ENCODE measurements at regions not wholly inside any gene's neighbourhood (a gene's known extent, or its start where the extent isn't known, plus 50 kb on each side); places are given as distances from the start of the nearest gene placed in this dataset.
"Not testable (repeated sequence)": the region's sequence is repeated elsewhere in the genome, so short reads cannot be mapped to it uniquely, and the experiment has no call there.

DNA sequence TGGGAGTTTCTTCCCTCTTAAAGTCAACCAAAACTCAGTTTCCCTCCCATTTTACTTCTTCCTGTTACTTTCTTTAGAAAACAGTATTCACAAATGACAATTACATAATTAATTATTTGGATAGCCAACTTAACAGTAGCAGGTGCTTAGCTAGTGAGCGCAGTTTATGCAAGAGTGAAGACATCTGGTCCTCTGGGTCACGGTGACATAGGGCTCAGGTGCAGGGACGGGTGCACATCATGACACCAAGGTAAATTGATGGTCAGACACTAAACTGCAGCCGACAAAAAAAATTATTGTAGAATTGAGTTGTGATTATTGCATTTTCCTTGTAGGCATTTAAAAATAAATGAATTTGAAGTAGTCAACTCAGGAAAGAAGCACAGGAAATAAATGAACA is 142.0 kb upstream of the KCTD3 start:
- no peak for FAIRE-seq

DNA sequence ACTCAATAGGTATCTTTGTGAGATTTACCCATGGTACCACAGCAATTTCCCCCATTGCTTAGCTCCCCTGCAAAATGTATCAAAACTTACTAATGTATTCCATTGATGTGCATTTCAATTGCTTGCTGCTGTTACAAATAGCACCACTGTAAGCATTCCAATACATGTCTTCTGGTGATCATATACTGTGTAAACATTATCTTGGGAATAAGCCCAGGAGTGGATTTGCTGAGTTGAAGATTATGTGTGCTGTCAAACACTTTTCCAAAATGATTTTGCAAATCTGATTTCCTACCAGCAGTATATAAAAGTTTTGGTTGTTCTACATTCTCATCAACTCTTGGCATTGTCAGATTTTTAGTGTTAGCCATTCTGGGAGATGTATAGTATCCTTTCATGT is 141.0 kb upstream of the KCTD3 start:
- no peaks in the 10 kb centered on the region for H4K20me1 ChIP-seq (ENCODE audit: insufficient read depth, low read length)
- no peak overlapping the region for H3K9ac ChIP-seq (ENCODE audit: low read length)
- H3K27me3 ChIP-seq (ENCODE audit: insufficient read depth, low read length): no peaks in the 10 kb centered on the region
- H3K27ac ChIP-seq (ENCODE audit: low read depth, low read length): no peak overlapping the region
- Mint-ChIP-seq H3K27ac (ENCODE audit: unreplicated experiment) (no peak overlapping the region), H3K36me3 (ENCODE audit: low read depth, unreplicated experiment) (no peaks in the 10 kb centered on the region), H3K9me3 (ENCODE audit: unreplicated experiment) (peaks cover 5% of the 10 kb centered on the region), H3K4me3 (ENCODE audit: unreplicated experiment) (no peak overlapping the region), H3K4me1 (ENCODE audit: low read depth, unreplicated experiment) (no peaks in the 10 kb centered on the region), H3K27me3 (ENCODE audit: low read depth, unreplicated experiment) (no peaks in the 10 kb centered on the region)
- no peak overlapping the region for H2AFZ ChIP-seq (ENCODE audit: low read depth, low read length)
- H3K4me2 ChIP-seq (ENCODE audit: low read length): no peak overlapping the region
- no peak overlapping the region for H3K4me3 ChIP-seq (ENCODE audit: insufficient read depth, low read depth, low read length)
- H3K9me3 ChIP-seq (ENCODE audit: insufficient read depth, low read depth, low read length): no peaks in the 10 kb centered on the region
- no peaks in the 10 kb centered on the region for H3K4me1 ChIP-seq (ENCODE audit: insufficient read depth, low read length)
- TF ChIP-seq CTCF (IDR thresholded peaks at IDR 0.05; ENCODE audit: insufficient read depth, low read depth, low read length): no peak
- no peak for TF ChIP-seq EZH2 (IDR thresholded peaks at IDR 0.05; ENCODE audit: insufficient read depth, low read length)
- H3K79me2 ChIP-seq (ENCODE audit: insufficient read depth, low read length): no peaks in the 10 kb centered on the region
- H3K36me3 ChIP-seq (ENCODE audit: insufficient read depth, low read length): no peaks in the 10 kb centered on the region
- FAIRE-seq (no peak), DNase-seq (ENCODE audit: low read depth) (no peak)

More for the DNA sequence above, 142.0 kb upstream of the KCTD3 start:
- Histone ChIP-seq H3K9me3 (ENCODE audit: insufficient read depth, low read depth, low read length) (no peaks in the 10 kb centered on the region), H3K36me3 (ENCODE audit: insufficient read depth, low read length) (no peaks in the 10 kb centered on the region), H2AFZ (ENCODE audit: low read depth, low read length) (no peak overlapping the region), H3K27ac (ENCODE audit: low read depth, low read length) (no peak overlapping the region), H3K4me2 (ENCODE audit: low read length) (no peak overlapping the region), H3K27me3 (ENCODE audit: insufficient read depth, low read length) (no peaks in the 10 kb centered on the region), H3K79me2 (ENCODE audit: insufficient read depth, low read length) (no peaks in the 10 kb centered on the region), H3K4me1 (ENCODE audit: insufficient read depth, low read length) (no peaks in the 10 kb centered on the region), H3K4me3 (ENCODE audit: insufficient read depth, low read depth, low read length) (no peak overlapping the region), H3K9ac (ENCODE audit: low read length) (no peak overlapping the region), H4K20me1 (ENCODE audit: insufficient read depth, low read length) (no peaks in the 10 kb centered on the region)
- peaks cover 5% of the 10 kb centered on the region for H3K9me3 Mint-ChIP-seq (ENCODE audit: unreplicated experiment)
- DNase-seq (ENCODE audit: low read depth): no peak
- no peak overlapping the region for H3K4me3 Mint-ChIP-seq (ENCODE audit: unreplicated experiment)
- H3K4me1 Mint-ChIP-seq (ENCODE audit: low read depth, unreplicated experiment): no peaks in the 10 kb centered on the region
- H3K27me3 Mint-ChIP-seq (ENCODE audit: low read depth, unreplicated experiment): no peaks in the 10 kb centered on the region
- H3K36me3 Mint-ChIP-seq (ENCODE audit: low read depth, unreplicated experiment): no peaks in the 10 kb centered on the region
- TF ChIP-seq EZH2 (IDR thresholded peaks at IDR 0.05; ENCODE audit: insufficient read depth, low read length): no peak
- TF ChIP-seq CTCF (IDR thresholded peaks at IDR 0.05; ENCODE audit: insufficient read depth, low read depth, low read length): no peak
- no peak overlapping the region for H3K27ac Mint-ChIP-seq (ENCODE audit: unreplicated experiment)

DNA sequence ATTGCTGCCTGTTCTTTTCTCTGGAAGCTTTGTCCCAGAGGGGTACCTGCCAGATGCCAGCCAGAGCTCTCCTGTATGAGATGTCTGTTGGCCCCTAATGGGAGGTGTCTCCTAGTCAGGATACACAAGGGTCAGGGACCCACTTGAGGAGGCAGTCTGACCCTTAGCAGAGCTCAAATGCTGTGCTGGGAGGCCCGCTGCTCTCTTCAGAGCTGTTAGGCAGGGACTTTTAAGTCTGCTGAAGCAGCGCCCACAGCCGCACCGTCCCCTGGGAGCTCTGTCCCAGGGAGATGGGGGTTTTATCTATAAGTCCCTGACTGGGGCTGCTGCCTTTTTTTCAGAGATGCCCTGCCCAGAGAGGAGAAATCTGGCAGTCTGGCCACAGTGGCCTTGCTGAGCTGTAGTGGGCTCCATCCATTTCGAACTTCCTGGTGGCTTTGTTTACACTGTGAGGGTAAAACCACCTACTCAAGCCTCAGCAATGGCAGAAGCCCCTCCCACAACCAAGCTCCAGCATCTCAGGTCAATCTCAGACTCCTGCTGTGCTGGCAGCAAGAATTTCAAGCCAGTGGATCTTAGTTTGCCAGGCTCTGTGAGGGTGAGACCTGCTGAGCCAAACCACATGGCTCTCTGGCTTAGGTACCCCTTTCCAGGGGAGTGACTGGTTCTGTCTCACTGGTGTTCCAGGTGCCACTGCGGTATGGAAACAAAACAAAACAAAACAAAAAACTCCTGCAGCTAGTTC is 134.4 kb upstream of the KCTD3 start:
- H3K4me1 Mint-ChIP-seq (ENCODE audit: low read depth, unreplicated experiment); H2AFZ ChIP-seq (ENCODE audit: low read depth, low read length); DNase-seq (ENCODE audit: low read depth); H3K36me3 ChIP-seq (ENCODE audit: insufficient read depth, low read length); H3K27me3 ChIP-seq (ENCODE audit: insufficient read depth, low read length); H3K27ac ChIP-seq (ENCODE audit: low read depth, low read length); H3K27me3 Mint-ChIP-seq (ENCODE audit: low read depth, unreplicated experiment); H3K9me3 Mint-ChIP-seq (ENCODE audit: unreplicated experiment); H3K27ac Mint-ChIP-seq (ENCODE audit: unreplicated experiment); FAIRE-seq; H3K36me3 Mint-ChIP-seq (ENCODE audit: low read depth, unreplicated experiment); H3K4me1 ChIP-seq (ENCODE audit: insufficient read depth, low read length); H4K20me1 ChIP-seq (ENCODE audit: insufficient read depth, low read length); H3K4me2 ChIP-seq (ENCODE audit: low read length); H3K4me3 ChIP-seq (ENCODE audit: insufficient read depth, low read depth, low read length); H3K9ac ChIP-seq (ENCODE audit: low read length); H3K4me3 Mint-ChIP-seq (ENCODE audit: unreplicated experiment); H3K9me3 ChIP-seq (ENCODE audit: insufficient read depth, low read depth, low read length); H3K79me2 ChIP-seq (ENCODE audit: insufficient read depth, low read length): not testable (repeated sequence)

Data from astrocyte (in vitro differentiated cells and primary cell).